Fibroblast of the aortic adventitia (primary cell): ENCODE measurements at regions not wholly inside any gene's neighbourhood (a gene's known extent, or its start where the extent isn't known, plus 50 kb on each side); places are given as distances from the start of the nearest gene placed in this dataset.

Source experiments
- DNase-seq: peaks from one replicate; pipeline ENCODE4 v3.0.0-alpha.2; 2010; ENCODE audit warnings: low read depth
- H3K4me3 ChIP-seq: 2 replicates; pipeline ENCODE4 v1.5.1; 2011; ENCODE audit warnings: low read depth, mild to moderate bottlenecking, control low read depth, low read length, moderate library complexity
- TF ChIP-seq, protein P1 (sequence below): IDR thresholded peaks from 2 replicates; pipeline ENCODE4 v1.5.1; 2011; ENCODE audit warnings: mild to moderate bottlenecking, low read length, control low read depth, inconsistent platforms; ENCODE audit not compliant: insufficient read depth

DNA sequence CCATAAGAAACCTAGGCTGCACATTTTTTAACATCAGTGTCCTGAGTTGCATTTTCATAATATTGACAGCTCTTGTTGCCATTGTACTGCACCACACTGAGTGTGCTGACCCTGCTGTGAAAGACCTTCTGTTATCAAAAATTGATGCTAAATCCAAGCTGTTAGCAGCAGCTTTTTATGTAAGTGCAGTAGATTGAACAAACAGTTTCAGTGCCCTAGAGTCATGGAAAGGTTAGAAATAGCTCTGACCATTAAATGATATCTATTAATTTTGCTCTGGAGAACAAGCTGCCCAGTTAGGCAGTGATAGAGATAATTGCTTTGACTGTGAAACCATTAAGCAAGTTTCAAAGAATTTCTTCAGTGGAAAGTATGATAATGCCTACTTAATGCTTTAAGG is 1289.2 kb upstream of the PCDH20 start:
- TF ChIP-seq, protein P1, sequence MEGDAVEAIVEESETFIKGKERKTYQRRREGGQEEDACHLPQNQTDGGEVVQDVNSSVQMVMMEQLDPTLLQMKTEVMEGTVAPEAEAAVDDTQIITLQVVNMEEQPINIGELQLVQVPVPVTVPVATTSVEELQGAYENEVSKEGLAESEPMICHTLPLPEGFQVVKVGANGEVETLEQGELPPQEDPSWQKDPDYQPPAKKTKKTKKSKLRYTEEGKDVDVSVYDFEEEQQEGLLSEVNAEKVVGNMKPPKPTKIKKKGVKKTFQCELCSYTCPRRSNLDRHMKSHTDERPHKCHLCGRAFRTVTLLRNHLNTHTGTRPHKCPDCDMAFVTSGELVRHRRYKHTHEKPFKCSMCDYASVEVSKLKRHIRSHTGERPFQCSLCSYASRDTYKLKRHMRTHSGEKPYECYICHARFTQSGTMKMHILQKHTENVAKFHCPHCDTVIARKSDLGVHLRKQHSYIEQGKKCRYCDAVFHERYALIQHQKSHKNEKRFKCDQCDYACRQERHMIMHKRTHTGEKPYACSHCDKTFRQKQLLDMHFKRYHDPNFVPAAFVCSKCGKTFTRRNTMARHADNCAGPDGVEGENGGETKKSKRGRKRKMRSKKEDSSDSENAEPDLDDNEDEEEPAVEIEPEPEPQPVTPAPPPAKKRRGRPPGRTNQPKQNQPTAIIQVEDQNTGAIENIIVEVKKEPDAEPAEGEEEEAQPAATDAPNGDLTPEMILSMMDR, result no peak

DNA sequence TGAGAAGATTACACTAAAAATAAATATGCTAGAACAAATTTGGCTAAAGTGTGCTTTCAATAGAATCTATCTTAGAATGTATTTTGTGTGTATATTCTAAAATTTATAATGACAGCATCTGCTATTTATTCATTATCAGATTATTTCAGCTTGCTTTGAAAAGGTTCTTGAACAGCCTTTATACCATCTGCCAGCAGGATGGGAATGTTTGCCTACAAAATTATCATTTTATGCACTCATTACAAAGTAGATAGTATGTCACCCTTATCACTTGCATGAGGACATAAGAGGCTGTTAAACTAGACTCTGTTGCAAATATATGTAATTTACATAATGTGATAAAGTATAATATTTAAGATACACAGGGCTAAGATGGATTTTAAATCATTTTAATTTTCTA is 1286.9 kb upstream of the PCDH20 start:
- H3K4me3 ChIP-seq, result no peak overlapping the region
- DNase-seq, result no peak
- TF ChIP-seq, protein P1, result no peak

More for the DNA sequence above, 1289.2 kb upstream of the PCDH20 start:
- H3K4me3 ChIP-seq, result no peak overlapping the region
- no peak for DNase-seq

DNA sequence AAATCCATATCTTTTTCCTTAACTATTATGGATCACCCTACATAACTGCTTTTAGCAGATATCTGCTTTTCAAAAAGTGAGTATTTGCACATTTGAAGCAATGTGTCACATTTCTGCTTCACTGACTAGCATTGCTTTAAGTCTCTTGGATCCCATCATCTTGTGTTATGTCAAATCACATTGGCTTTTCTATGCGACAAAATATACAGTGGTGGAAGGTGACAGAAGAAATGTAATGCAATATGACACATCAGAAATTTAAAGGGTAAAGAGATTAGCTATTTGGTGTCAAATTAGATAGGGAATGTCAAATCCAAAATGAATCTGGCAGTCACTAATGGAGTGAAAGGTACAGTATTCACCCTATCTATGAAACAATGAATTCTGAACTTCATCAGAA is 1282.1 kb upstream of the PCDH20 start:
- TF ChIP-seq, protein P1, result no peak
- DNase-seq, result no peak
- H3K4me3 ChIP-seq, result no peak overlapping the region

DNA sequence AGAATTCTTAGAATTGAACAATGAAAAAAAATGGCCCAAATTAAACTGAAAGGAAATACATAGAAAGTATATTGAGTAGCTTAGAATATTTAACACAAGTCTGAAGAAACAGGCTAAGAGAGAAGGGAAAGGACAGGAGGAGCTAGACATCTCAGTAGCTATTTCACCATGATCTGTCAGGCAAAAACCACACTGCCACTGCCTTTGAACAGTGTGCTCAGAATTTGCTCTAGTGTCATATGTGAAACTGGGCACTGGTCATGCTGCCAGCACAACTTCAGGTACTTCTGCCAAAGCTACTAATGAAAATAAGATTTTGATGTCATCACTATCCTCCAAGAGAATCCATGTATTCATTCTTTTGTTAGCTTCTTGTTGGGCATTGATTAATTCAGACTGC is 1280.8 kb upstream of the PCDH20 start:
- no peak for DNase-seq
- TF ChIP-seq, protein P1, result no peak
- no peak overlapping the region for H3K4me3 ChIP-seq

DNA sequence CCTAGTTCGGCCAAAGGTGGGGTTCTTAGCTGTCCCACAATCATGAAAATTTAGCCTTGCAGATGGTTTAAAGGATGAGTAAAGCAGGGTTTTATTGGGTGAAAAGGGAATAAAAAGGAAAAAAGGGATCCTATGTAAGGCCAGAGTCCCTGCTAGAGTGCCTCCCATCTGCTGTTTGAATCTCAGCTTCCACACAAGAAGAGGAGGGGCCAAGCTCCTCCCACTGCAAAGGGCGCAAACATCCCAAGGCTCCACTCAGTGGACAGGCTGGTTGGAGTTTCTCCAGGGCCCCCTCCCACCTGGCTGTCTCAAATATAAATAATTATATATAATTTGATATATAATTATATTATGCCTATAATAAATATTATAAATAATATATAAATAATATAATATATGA is 1272.1 kb upstream of the PCDH20 start:
- TF ChIP-seq, protein P1, result no peak
- no peak overlapping the region for H3K4me3 ChIP-seq
- DNase-seq, result no peak

DNA sequence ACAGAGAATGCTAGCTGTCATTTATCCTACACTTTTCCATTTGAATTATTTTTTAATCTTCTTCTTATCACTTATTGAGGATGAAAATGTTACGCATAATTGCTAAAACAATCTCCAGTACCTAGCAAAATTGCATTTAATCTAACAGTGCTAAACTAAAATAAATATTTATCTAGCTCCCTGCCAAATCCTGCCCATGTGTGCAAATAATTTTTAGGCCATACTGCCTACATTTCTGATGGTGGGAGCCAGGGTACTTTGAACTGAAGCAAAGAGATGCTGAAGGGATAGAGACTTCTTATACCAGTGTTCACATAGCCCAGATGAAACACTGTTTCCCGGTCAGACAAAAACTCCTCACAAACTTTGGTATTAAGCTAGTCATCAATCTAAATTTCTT is 1268.7 kb upstream of the PCDH20 start:
- TF ChIP-seq, protein P1, result no peak
- DNase-seq, result no peak
- no peak overlapping the region for H3K4me3 ChIP-seq

DNA sequence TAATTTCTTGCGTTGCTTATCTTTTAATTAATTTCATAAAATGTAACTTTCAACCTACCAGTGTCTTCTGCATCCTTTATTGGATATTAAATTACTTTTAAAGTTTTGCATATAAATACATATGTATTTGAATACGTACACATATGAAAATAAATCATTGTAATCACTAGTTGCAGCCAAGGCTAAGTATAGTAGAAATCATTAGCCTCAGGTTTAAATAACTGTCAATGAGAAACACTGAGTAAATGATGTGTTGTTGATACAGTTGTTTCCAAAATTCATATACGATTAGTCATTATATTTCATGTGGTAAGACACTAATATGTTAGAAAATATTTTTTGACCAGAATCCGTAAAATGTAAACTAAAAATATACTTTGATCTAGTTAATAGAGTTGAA is 1267.1 kb upstream of the PCDH20 start:
- TF ChIP-seq, protein P1, result no peak
- DNase-seq, result no peak
- H3K4me3 ChIP-seq, result no peak overlapping the region
